HG03469 (cell line): ENCODE measurements at regions not wholly inside any gene's neighbourhood (a gene's known extent, or its start where the extent isn't known, plus 50 kb on each side); places are given as distances from the start of the nearest gene placed in this dataset.
"Not testable (repeated sequence)": the region's sequence is repeated elsewhere in the genome, so short reads cannot be mapped to it uniquely, and the experiment has no call there.

Experiments used
- ATAC-seq: cut with Tn5 transposase; IDR thresholded peaks from one replicate; pipeline ENCODE4 v1.9.1; 2021; ENCODE audit warnings: mild to moderate bottlenecking, moderate library complexity, moderate number of reproducible peaks; ENCODE audit not compliant: unreplicated experiment

- ATAC-seq = no peak
Measured at GRCh38 chr12:126960709-126961108, 1306.3 kb upstream of the TMEM132C start.

- ATAC-seq = no peak
Measured at GRCh38 chr12:126963825-126964224, 1303.1 kb upstream of the TMEM132C start.

- ATAC-seq = no peak
Measured at GRCh38 chr12:126966498-126966897, 1300.5 kb upstream of the TMEM132C start.

- no peak for ATAC-seq
Measured at GRCh38 chr12:126967152-126967551, 1299.8 kb upstream of the TMEM132C start.

DNA sequence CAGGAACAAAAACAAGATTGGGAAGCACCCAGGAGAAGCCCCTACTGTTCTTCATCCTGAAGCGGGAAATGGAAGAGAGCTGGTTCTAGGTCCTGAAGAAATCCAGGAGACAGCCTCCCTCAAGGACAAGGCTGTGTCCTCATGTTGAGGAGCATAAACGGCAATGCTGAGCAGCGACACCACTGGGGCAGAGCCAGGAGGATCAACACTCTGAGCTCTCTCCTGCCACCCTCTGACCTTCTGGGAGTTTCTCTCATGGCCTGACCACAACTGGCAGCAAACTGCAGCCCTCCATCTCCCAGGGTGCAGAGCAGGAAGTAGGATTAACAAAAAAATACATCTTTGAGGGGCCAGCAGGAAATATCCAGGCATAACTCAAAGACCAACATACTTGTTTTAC lies 1292.2 kb upstream of the TMEM132C start:
- ATAC-seq = no peak

DNA sequence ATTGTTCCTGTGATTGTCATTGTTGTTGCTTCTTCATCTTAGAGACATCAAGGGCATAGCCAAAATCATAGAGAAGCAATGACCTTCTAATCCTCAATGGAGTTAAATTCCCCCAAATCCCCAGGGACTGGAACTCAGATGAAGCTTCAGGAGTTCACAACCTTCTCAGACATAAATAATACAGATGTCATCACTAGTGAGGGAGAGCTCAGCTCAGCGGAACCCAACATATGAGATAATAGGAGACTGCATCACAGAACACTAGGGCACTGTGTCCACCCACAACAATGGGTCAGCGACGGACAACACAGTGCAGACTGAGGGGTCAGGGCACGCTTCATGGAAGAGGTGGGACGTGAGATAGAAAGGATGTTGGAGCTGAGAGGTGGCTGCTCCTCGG lies 1290.4 kb upstream of the TMEM132C start:
- no peak for ATAC-seq

GRCh38 chr12:126979564-126979963 lies 1287.4 kb upstream of the TMEM132C start:
- not testable (repeated sequence) for ATAC-seq

GRCh38 chr12:126982707-126983106 lies 1284.3 kb upstream of the TMEM132C start:
- no peak for ATAC-seq

- ATAC-seq = not testable (repeated sequence)
Measured at GRCh38 chr12:126983735-126984134, 1283.2 kb upstream of the TMEM132C start.

DNA sequence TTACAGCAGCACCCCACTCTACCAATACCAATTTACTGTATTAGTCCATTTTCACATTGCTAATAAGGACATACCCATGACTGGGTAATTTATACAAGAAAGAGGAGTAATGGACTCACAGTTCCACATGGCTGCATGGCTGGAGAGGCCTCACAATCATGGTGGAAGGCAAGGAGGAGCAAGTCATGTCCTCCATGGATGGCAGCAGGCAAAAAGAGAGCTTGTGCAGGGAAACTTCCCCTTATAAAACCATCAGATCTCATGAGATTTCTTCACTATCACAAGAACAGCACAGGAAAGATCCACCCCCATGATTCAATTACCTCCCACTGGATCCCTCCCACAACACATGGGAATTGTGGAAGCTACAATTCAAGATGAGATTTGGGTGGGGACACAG lies 1281.3 kb upstream of the TMEM132C start:
- not testable (repeated sequence) for ATAC-seq

GRCh38 chr12:126989532-126989931 lies 1277.4 kb upstream of the TMEM132C start:
- no peak for ATAC-seq

GRCh38 chr12:126993898-126994297 lies 1273.1 kb upstream of the TMEM132C start:
- no peak for ATAC-seq

- ATAC-seq = no peak
Measured at GRCh38 chr12:126994599-126994998, 1272.4 kb upstream of the TMEM132C start.

- no peak for ATAC-seq
Measured at GRCh38 chr12:126998031-126998430, 1268.9 kb upstream of the TMEM132C start.

DNA sequence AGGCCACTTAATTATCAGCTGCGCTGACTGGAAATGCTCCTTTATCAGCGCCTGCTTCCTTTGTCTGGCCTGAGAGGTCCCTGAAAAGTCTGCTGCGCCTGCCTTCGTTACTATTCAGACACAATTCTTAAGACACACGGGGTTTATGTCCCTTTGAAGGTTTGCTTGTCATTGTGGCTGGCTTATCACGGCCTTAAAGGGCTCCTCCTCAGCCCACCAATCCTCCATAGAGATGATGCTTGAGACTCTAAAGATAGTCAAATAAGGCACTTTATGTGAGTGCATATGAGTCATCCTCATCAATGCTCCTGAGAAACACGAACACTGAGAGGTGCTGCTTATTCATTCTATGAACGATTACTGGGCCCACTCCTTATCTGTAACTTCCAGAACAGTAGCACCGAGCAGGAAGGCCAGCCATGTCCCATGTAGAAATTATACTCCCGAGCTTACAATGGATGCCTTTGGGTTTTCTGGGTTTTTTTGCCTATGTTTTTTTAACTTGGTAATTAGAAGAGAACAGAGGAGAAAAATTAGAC lies 1268.2 kb upstream of the TMEM132C start:
- no peak for ATAC-seq

DNA sequence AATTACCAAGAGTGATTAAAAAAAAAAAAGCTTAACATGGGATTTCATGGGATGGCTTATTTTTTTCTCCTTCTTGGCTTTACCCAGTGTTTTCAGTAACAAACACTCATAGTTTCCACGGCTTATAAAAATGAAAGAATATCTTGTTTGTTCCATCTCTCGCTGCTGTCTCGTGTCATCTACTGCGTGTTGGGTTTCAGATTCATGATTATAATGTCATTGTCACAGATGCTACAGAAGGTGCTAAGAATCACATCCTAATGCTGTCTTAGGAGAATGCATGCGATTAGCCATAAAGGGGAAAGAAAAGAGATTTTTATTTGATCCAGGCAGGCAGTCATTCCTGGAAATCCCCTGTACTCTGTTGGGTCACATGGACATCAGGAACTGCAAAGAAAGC lies 1267.6 kb upstream of the TMEM132C start:
- ATAC-seq = no peak

- ATAC-seq = no peak
Measured at GRCh38 chr12:127005406-127005805, 1261.6 kb upstream of the TMEM132C start.

DNA sequence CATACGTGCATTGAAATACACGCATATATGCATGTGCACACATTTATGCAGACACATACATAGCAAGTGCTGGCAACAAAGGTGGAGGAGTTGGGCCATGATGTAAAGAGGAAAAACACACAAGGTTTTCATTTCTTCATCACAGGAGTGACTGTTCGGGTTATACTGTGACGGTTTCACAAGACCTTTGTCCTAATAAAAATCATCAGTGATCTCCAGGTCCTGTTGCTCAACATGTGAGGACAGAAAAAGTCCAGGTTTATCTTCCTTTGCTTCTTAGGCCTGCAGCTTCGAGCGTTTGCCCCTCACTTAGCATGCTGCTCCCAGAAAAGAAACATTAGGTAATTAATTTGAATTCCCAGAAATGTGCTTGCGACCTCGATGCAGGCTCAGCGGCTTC lies 1260.0 kb upstream of the TMEM132C start:
- ATAC-seq = no peak

DNA sequence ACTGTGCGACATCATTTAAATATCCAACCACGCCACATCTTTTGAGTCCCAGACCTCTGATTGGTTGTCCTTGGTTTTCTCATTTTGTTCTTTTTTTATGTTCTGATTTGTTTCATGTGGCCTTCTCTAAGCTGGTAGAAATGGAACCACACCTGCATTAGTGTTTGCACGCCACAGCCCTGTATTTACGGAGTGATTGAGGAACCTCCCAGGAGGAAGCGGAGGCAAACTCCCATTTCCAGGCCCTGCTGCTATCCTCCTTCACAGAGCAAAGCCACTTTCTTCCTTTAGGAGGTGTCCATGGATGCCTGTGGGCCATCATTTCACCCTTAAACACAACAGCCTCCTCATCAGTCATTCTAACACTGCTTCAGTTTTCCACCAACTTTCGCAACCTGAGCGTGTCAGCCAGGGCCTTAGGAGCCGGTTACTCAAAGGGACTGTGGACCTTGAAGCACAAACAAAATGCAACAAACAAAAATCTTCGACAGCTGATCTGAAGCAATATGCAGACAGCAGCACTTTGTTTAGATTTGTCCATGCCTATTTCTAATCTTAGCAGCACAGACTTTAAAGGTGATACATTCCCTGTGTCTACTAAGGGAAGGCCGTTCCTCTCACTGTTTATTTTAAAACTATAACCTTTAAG lies 1258.1 kb upstream of the TMEM132C start:
- no peak for ATAC-seq

GRCh38 chr12:127012109-127012508 lies 1254.9 kb upstream of the TMEM132C start:
- no peak for ATAC-seq

DNA sequence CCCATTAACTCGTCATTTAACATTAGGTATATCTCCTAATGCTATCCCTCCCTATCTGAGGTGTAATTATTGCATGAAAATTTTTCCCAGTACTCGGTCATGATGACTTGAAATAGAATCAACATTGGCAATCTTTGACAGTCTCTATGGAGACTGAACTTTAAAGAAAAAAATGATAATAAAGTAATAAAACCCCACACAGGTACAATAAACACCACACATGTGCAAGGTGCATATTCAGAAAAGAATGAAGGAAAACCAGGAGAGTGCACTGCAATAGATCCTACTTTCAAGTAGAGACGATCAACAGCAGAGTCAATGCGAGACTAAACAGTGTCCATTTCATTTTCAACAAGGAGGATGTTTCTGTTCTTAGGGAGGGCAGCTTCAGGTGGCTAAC lies 1253.8 kb upstream of the TMEM132C start:
- ATAC-seq = no peak

GRCh38 chr12:127014079-127014478 lies 1252.9 kb upstream of the TMEM132C start:
- ATAC-seq = no peak

- ATAC-seq = no peak
Measured at GRCh38 chr12:127024791-127025190, 1242.2 kb upstream of the TMEM132C start.
